HFF-Myc (cell line): ENCODE measurements at regions not wholly inside any gene's neighbourhood (a gene's known extent, or its start where the extent isn't known, plus 50 kb on each side); places are given as distances from the start of the nearest gene placed in this dataset.
"Not testable (repeated sequence)": the region's sequence is repeated elsewhere in the genome, so short reads cannot be mapped to it uniquely, and the experiment has no call there.

ENCODE experiments used
- DNase-seq: peaks from one replicate; pipeline ENCODE4 v3.0.0-alpha.2; 2011; ENCODE audit warnings: low read depth; ENCODE audit errors: extremely low read depth
- H3K4me3 ChIP-seq: replicated peaks from 2 replicates; pipeline ENCODE4 v1.5.1; 2011; ENCODE audit warnings: low read depth, mild to moderate bottlenecking, control low read depth, low read length
- CTCF ChIP-seq: IDR thresholded peaks from 2 replicates; pipeline ENCODE4 v1.5.1; 2012; ENCODE audit warnings: mild to moderate bottlenecking, low read depth, low read length, control low read depth; ENCODE audit errors: missing control alignments

- H3K4me3 ChIP-seq = no peak overlapping the region
- no peak for DNase-seq
- no peak for TF ChIP-seq CTCF
Observed at GRCh38 chrX:124257924-124258702, 74.3 kb upstream of the TEX13D start.

GRCh38 chrX:124260845-124261244, 71.6 kb upstream of the TEX13D start:
- no peak overlapping the region for H3K4me3 ChIP-seq
- no peak for DNase-seq
- no peak for TF ChIP-seq CTCF

- no peak overlapping the region for H3K4me3 ChIP-seq
- no peak for DNase-seq
Observed at GRCh38 chrX:124263743-124264142, 68.7 kb upstream of the TEX13D start.

GRCh38 chrX:124268099-124268498, 64.4 kb upstream of the TEX13D start:
- no peak for DNase-seq
- TF ChIP-seq CTCF = no peak

More at GRCh38 chrX:124263743-124264142, 68.7 kb upstream of the TEX13D start:
- TF ChIP-seq CTCF = no peak

GRCh38 chrX:124269881-124270280, 62.6 kb upstream of the TEX13D start:
- TF ChIP-seq CTCF = no peak
- H3K4me3 ChIP-seq = no peak overlapping the region
- DNase-seq = no peak

More at GRCh38 chrX:124268099-124268498, 64.4 kb upstream of the TEX13D start:
- H3K4me3 ChIP-seq = no peak overlapping the region

- not testable (repeated sequence) for DNase-seq, H3K4me3 ChIP-seq
Observed at GRCh38 chrX:124271599-124271998, 60.9 kb upstream of the TEX13D start.

GRCh38 chrX:124272370-124272982, 60.0 kb upstream of the TEX13D start:
- no peak for DNase-seq
- no peak for TF ChIP-seq CTCF
- no peak overlapping the region for H3K4me3 ChIP-seq
